ENCODE measurements at regions not wholly inside any gene's neighbourhood (a gene's known extent, or its start where the extent isn't known, plus 50 kb on each side); places are given as distances from the start of the nearest gene placed in this dataset.

GRCh38 chr3:180855364-180855763 lies 57.1 kb upstream of the FXR1 start:
- Histone ChIP-seq H4K20me1 (ENCODE audit: insufficient read depth, low read length) (no peaks in the 10 kb centered on the region), H3K4me3 (ENCODE audit: insufficient read depth, low read depth, low read length) (no peak overlapping the region), H3K18ac (ENCODE audit: low read depth, low read length) (no peak overlapping the region), H3K4me2 (ENCODE audit: low read depth, low read length) (no peak overlapping the region), H2BK5ac (ENCODE audit: low read depth, low read length, poor library complexity, severe bottlenecking) (no peak overlapping the region), H2AK9ac (replicated peaks; ENCODE audit: low read depth, low read length, poor library complexity) (no peak overlapping the region), H3K36me3 (ENCODE audit: control insufficient read depth, insufficient read depth, low read length) (no peaks in the 10 kb centered on the region), H3K9me1 (ENCODE audit: insufficient read depth, low read length) (no peaks in the 10 kb centered on the region), H4K8ac (ENCODE audit: low read depth in 2 of 2, low read length in 2 of 2) (no peak overlapping the region), H2BK20ac (ENCODE audit: low read depth, low read length) (no peak overlapping the region), H4K91ac (ENCODE audit: insufficient read depth, low read depth, low read length) (no peak overlapping the region), H3K79me1 (ENCODE audit: low read depth in 1 of 2, low read length in 2 of 2) (no peaks in the 10 kb centered on the region), H3K9me3 (ENCODE audit: control insufficient read depth, insufficient read depth, low read length) (0 out of 2 replicates have a peak, but pooled peaks cover 2% of the 10 kb centered on the region), H2BK15ac (ENCODE audit: low read depth, low read length) (no peak overlapping the region), H2AK5ac (ENCODE audit: low read depth, low read length) (no peak overlapping the region), H3K4me1 (ENCODE audit: control insufficient read depth, insufficient read depth, low read length) (no peaks in the 10 kb centered on the region), H3K23ac (ENCODE audit: low read depth, low read length) (no peak overlapping the region), H3K27ac (ENCODE audit: insufficient read depth, low read length) (no peak overlapping the region), H4K5ac (ENCODE audit: low read depth, low read length) (no peak overlapping the region), H3K14ac (replicated peaks; ENCODE audit: low read depth, low read length) (no peak overlapping the region), H2BK120ac (ENCODE audit: low read depth, low read length) (no peak overlapping the region), H3K56ac (ENCODE audit: extremely low read depth, insufficient read depth, low read length) (no peak overlapping the region), H3K27me3 (ENCODE audit: control insufficient read depth, insufficient read depth, low read length) (no peaks in the 10 kb centered on the region), H3K4ac (ENCODE audit: low read depth, low read length) (no peak overlapping the region), H2AFZ (replicated peaks; ENCODE audit: low read length, poor library complexity) (no peak overlapping the region), H3K9ac (ENCODE audit: low read depth, low read length) (no peak overlapping the region)
- BruUV-seq (replicated peaks) = no TSS peak
- ATAC-seq (ENCODE audit: low read depth) (no peak), DNase-seq (no peak)
- no CpG with 5 or more reads among the region's 2 CpGs for WGBS, 2 experiments (ENCODE audit: extremely low coverage in 2 of 2, insufficient read length in 1 of 2)
- no peak for TF ChIP-seq CEBPB (IDR thresholded peaks at IDR 0.05; ENCODE audit: low read depth, low read length)
- intact Hi-C loops (cut with micrococcal nuclease) (no loop called here), in situ Hi-C loops (cut with MboI; ENCODE audit: low sequenced_read_pairs) (no loop called here), dilution Hi-C loops (cut with HindIII; ENCODE audit: low sequenced_read_pairs, unreplicated experiment) (no loop called here)
- POLR2A ChIA-PET (ENCODE audit: unreplicated experiment) = no interaction called here
- CTCF ChIA-PET = no interaction called here
